ENCODE measurements at regions not wholly inside any gene's neighbourhood (a gene's known extent, or its start where the extent isn't known, plus 50 kb on each side); places are given as distances from the start of the nearest gene placed in this dataset.

- TF ChIP-seq CTCF (IDR thresholded peaks at IDR 0.05; ENCODE audit: control insufficient read depth, insufficient read depth, low read depth, low read length, missing control alignments): no peak
- no peak overlapping the region for H3K4me3 ChIP-seq (ENCODE audit: control insufficient read depth, low read depth, low read length)
- no peak for DNase-seq (ENCODE audit: low read depth)
Measured at GRCh38 chr9:81758123-81758797, 68.9 kb upstream of the TLE1 start.

- DNase-seq (ENCODE audit: low read depth): peak; percentile 45
- no peak for TF ChIP-seq CTCF (IDR thresholded peaks at IDR 0.05; ENCODE audit: control insufficient read depth, insufficient read depth, low read depth, low read length, missing control alignments)
- H3K4me3 ChIP-seq (ENCODE audit: control insufficient read depth, low read depth, low read length): no peak overlapping the region
Measured at GRCh38 chr9:81759680-81760215, 70.4 kb upstream of the TLE1 start.

GRCh38 chr9:81767921-81768320 is 78.6 kb upstream of the TLE1 start:
- no peak for TF ChIP-seq CTCF (IDR thresholded peaks at IDR 0.05; ENCODE audit: control insufficient read depth, insufficient read depth, low read depth, low read length, missing control alignments)
- no peak for DNase-seq (ENCODE audit: low read depth)
- no peak overlapping the region for H3K4me3 ChIP-seq (ENCODE audit: control insufficient read depth, low read depth, low read length)

- DNase-seq (ENCODE audit: low read depth): no peak
- no peak for TF ChIP-seq CTCF (IDR thresholded peaks at IDR 0.05; ENCODE audit: control insufficient read depth, insufficient read depth, low read depth, low read length, missing control alignments)
- H3K4me3 ChIP-seq (ENCODE audit: control insufficient read depth, low read depth, low read length): no peak overlapping the region
Measured at GRCh38 chr9:81771571-81771970, 82.2 kb upstream of the TLE1 start.

- TF ChIP-seq CTCF (IDR thresholded peaks at IDR 0.05; ENCODE audit: control insufficient read depth, insufficient read depth, low read depth, low read length, missing control alignments): no peak
- H3K4me3 ChIP-seq (ENCODE audit: control insufficient read depth, low read depth, low read length): no peak overlapping the region
- DNase-seq (ENCODE audit: low read depth): no peak
Measured at GRCh38 chr9:81772144-81772543, 82.8 kb upstream of the TLE1 start.

- no peak for DNase-seq (ENCODE audit: low read depth)
- H3K4me3 ChIP-seq (ENCODE audit: control insufficient read depth, low read depth, low read length): no peak overlapping the region
- no peak for TF ChIP-seq CTCF (IDR thresholded peaks at IDR 0.05; ENCODE audit: control insufficient read depth, insufficient read depth, low read depth, low read length, missing control alignments)
Measured at GRCh38 chr9:81776390-81776789, 87.0 kb upstream of the TLE1 start.
